ENCODE measurements at regions not wholly inside any gene's neighbourhood (a gene's known extent, or its start where the extent isn't known, plus 50 kb on each side); places are given as distances from the start of the nearest gene placed in this dataset.

DNA sequence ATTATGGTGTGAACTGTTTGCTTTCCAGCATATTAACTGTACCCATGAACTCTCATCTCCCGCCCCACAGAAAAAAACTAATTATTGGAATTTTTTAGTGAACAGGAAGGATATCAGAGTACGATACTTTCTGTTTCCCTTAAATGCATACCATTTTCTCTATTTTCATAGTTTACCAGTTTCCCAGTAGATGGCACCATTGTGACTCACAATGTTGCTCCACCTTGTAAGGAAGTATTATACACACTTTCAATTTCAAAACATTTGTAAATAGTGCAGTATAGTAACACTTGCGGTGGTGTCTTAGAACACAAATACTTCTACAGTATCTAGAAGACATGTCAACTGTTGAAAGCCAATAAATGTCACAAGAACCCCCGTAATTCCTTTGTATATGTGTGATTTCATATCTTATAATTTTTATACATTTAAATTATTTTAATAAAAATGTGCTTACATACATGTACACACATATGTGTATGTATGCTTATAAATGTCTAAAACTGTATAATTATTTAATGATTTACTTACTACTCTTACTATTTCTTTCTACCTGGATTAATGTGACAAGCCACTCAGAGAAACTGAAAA lies 167.3 kb downstream of the SLIT2 start:
- H3K36me3 ChIP-seq (ENCODE audit: control insufficient read depth in 2 of 2, extremely low read depth in 1 of 2, insufficient read depth in 2 of 2, low read length in 2 of 2): no peaks in the 10 kb centered on the region
- H3K4me3 ChIP-seq (replicated peaks in 1 of 3; ENCODE audit: insufficient read depth in 1 of 3, low read depth in 1 of 3, low read length in 3 of 3): peak overlapping the region; percentile 25 to 83 (median 48)
- intact Hi-C loops (cut with micrococcal nuclease): loop anchor here (2.0 kb wide), 4 partner anchors 120 to 1730 kb away; no protein-coding TSS in a partner anchor
- H3K4me1 ChIP-seq (ENCODE audit: control insufficient read depth, extremely low read depth, insufficient read depth, low read length): peaks cover 9% of the 10 kb centered on the region
- no peaks in the 10 kb centered on the region for H3K9me1 ChIP-seq (replicated peaks; ENCODE audit: control insufficient read depth, extremely low read depth, insufficient read depth, low read length)
- no peaks in the 10 kb centered on the region for H3K79me2 ChIP-seq (ENCODE audit: control insufficient read depth, insufficient read depth, low read length)
- dilution Hi-C loops (cut with MboI; ENCODE audit: extremely low pct_ligation_motif_present, low sequenced_read_pairs): loop anchor here (25.0 kb wide), 1 partner anchor 268 kb away; no protein-coding TSS in a partner anchor
- BruUV-seq (replicated peaks): no TSS peak
- H3K27ac ChIP-seq (ENCODE audit: insufficient read depth, low read depth, low read length): peak overlapping the region; percentile 60
- peak overlapping the region; percentile 100 for H3K4me2 ChIP-seq (ENCODE audit: insufficient read depth, low read length)
- FAIRE-seq (peak; percentile 80), DNase-seq (ENCODE audit: low read depth, low spot score) (peak; percentile 76)
- H4K20me1 ChIP-seq (replicated peaks; ENCODE audit: control insufficient read depth, extremely low read depth, insufficient read depth, low read length): no peaks in the 10 kb centered on the region
- POLR2A ChIA-PET: no interaction called here
- H2AFZ ChIP-seq (ENCODE audit: low read depth, low read length): peak overlapping the region; percentile 94
- H3K9ac ChIP-seq (replicated peaks; ENCODE audit: extremely low read depth, insufficient read depth, low read length): peak overlapping the region; percentile 90
- TF ChIP-seq FOS (IDR thresholded peaks at IDR 0.05; ENCODE audit: borderline replicate concordance, insufficient read depth, low read length) (peak; percentile 5), JUN (IDR thresholded peaks at IDR 0.05; ENCODE audit: borderline replicate concordance, insufficient read depth, insufficient read length, low read depth) (no peak), POLR2A (IDR thresholded peaks at IDR 0.05; ENCODE audit: low read depth, low read length) (no peak), EZH2 (IDR thresholded peaks at IDR 0.05; ENCODE audit: borderline replicate concordance, low read depth, low read length, severe bottlenecking) (no peak), POLR2AphosphoS5 (IDR thresholded peaks at IDR 0.05; ENCODE audit: insufficient read depth, low read depth, low read length) (no peak)
- TF ChIP-seq, protein P1, sequence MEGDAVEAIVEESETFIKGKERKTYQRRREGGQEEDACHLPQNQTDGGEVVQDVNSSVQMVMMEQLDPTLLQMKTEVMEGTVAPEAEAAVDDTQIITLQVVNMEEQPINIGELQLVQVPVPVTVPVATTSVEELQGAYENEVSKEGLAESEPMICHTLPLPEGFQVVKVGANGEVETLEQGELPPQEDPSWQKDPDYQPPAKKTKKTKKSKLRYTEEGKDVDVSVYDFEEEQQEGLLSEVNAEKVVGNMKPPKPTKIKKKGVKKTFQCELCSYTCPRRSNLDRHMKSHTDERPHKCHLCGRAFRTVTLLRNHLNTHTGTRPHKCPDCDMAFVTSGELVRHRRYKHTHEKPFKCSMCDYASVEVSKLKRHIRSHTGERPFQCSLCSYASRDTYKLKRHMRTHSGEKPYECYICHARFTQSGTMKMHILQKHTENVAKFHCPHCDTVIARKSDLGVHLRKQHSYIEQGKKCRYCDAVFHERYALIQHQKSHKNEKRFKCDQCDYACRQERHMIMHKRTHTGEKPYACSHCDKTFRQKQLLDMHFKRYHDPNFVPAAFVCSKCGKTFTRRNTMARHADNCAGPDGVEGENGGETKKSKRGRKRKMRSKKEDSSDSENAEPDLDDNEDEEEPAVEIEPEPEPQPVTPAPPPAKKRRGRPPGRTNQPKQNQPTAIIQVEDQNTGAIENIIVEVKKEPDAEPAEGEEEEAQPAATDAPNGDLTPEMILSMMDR (IDR thresholded peaks at IDR 0.05; ENCODE audit: extremely low read depth in 1 of 2, insufficient read depth in 1 of 2, low read depth in 1 of 2, low read length in 2 of 2): peak; percentile 43 to 46
- TF ChIP-seq, protein P2, sequence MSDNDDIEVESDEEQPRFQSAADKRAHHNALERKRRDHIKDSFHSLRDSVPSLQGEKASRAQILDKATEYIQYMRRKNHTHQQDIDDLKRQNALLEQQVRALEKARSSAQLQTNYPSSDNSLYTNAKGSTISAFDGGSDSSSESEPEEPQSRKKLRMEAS (IDR thresholded peaks at IDR 0.05; ENCODE audit: insufficient read depth, insufficient read length): no peak
- H3K9me3 ChIP-seq (replicated peaks; ENCODE audit: control insufficient read depth, insufficient read depth, low read length): no peaks in the 10 kb centered on the region
- no peaks in the 10 kb centered on the region for H3K27me3 ChIP-seq (ENCODE audit: control insufficient read depth in 2 of 2, insufficient read depth in 2 of 2, low read length in 2 of 2)
- CTCF ChIA-PET: interaction anchor here (0.9 to 3.6 kb wide), 4 partner anchors 10 to 266 kb away, joined by 3 to 37 read pairs (median 9); no protein-coding TSS in a partner anchor

Data from endothelial cell of umbilical vein (primary cell).